ENCODE measurements at regions not wholly inside any gene's neighbourhood (a gene's known extent, or its start where the extent isn't known, plus 50 kb on each side); places are given as distances from the start of the nearest gene placed in this dataset.

DNA sequence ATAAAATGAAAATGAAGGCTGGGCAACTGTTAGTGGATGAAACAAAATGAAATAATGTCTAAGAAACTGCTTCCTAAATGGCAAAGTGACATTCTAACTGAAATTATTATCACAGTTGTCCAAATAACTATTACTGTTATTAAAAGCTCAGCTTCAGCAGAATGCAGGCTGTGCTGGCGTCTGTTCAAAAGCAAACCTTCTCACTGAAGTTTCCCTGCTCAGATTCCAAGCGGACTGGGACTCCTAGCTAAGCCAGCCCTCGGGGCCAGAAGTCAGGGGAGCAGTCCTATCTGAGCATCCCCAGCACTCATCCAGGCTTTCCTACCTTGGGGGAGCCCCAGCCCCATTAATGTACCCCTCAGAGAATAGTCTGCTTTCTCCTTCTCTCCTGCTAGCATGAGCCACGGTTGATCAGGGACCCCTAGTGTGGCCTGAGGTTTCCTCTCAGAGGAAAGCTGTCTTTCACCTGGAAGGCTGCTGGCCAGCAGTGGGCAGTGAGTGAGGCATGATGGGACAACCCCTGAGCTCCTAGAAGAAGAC, 1167.3 kb downstream of the TBC1D22A start:
- H3K27me3 ChIP-seq, result peaks cover 0 to 11% (median 0%) of the 10 kb centered on the region in 3 donors
- no peaks in the 10 kb centered on the region for H3K36me3 ChIP-seq
- TF ChIP-seq POLR2A (IDR thresholded peaks at IDR 0.05) (no peak), POLR2AphosphoS5 (IDR thresholded peaks at IDR 0.05) (no peak)
- peaks cover 0 to 25% (median 15%) of the 10 kb centered on the region in 4 donors for H3K9me3 ChIP-seq
- WGBS, 5 donors, result 49 to 69% (median 66%) methylated on average over 3 to 4 of the region's 4 CpGs
- DNase-seq, result no peak
- H3K27ac ChIP-seq, result no peak overlapping the region
- H3K4me1 ChIP-seq, result no peaks in the 10 kb centered on the region
- H3K4me3 ChIP-seq, result no peak overlapping the region
- intact Hi-C loops (cut with DNase I; ENCODE audit: low total_unique reads), result loop anchor here (5.0 kb wide), 1 partner anchor 47 kb away; no protein-coding TSS in a partner anchor

DNA sequence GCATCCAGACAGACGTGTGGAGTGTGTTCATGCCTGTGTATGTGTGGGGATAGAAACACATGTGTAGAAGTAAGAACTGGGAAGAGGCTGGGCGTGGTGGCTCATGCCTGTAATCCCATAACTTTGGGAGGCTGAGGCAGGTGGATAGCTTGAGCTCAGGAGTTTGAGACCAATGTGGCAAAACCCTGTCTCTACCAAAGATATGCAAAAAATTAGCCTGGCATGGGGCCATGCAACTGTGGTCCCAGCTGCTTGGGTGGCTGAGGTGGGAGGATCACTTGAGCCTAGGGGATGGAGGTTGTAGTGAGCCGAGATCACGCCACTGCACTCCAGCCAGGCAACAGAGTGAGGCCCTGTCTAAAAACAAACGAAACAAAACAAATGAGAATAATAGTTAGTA, 1166.6 kb downstream of the TBC1D22A start:
- H3K4me1 ChIP-seq, result no peaks in the 10 kb centered on the region
- H3K9me3 ChIP-seq, result peaks cover 0 to 25% (median 18%) of the 10 kb centered on the region in 4 donors
- no peak for DNase-seq
- no peak overlapping the region for H3K27ac ChIP-seq
- H3K4me3 ChIP-seq, result no peak overlapping the region
- intact Hi-C loops (cut with DNase I; ENCODE audit: low total_unique reads), result no loop called here
- H3K27me3 ChIP-seq, result peaks cover 0 to 11% (median 0%) of the 10 kb centered on the region in 3 donors
- WGBS, 5 donors, result 39 to 59% (median 48%) methylated on average over 5 of the region's 5 CpGs
- no peak for TF ChIP-seq POLR2A (IDR thresholded peaks at IDR 0.05)
- TF ChIP-seq, protein P1, sequence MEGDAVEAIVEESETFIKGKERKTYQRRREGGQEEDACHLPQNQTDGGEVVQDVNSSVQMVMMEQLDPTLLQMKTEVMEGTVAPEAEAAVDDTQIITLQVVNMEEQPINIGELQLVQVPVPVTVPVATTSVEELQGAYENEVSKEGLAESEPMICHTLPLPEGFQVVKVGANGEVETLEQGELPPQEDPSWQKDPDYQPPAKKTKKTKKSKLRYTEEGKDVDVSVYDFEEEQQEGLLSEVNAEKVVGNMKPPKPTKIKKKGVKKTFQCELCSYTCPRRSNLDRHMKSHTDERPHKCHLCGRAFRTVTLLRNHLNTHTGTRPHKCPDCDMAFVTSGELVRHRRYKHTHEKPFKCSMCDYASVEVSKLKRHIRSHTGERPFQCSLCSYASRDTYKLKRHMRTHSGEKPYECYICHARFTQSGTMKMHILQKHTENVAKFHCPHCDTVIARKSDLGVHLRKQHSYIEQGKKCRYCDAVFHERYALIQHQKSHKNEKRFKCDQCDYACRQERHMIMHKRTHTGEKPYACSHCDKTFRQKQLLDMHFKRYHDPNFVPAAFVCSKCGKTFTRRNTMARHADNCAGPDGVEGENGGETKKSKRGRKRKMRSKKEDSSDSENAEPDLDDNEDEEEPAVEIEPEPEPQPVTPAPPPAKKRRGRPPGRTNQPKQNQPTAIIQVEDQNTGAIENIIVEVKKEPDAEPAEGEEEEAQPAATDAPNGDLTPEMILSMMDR (IDR thresholded peaks at IDR 0.05), result no peak
- TF ChIP-seq EP300 (IDR thresholded peaks at IDR 0.05), result no peak
- no peak for TF ChIP-seq POLR2AphosphoS5 (IDR thresholded peaks at IDR 0.05)
- H3K36me3 ChIP-seq, result no peaks in the 10 kb centered on the region

DNA sequence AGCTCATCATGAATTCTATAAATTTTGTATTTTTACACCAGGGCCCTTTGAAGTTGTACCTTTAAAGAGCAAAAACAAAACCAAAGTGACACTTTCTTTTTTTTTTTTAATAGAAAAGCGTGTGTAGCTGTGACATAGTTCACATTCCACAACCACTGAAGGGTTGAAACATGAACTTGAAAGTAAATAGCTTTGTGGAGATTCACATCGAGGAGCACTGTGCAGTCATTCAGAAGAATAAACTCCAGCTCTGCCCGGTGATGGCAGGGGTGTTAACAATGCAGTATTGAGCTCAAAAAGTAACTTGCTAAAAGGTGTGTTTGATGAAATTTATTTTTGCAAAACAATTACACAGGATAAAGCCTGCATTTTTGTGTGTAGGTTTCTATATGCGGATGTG, 1166.2 kb downstream of the TBC1D22A start:
- Histone ChIP-seq H3K27me3 (peaks cover 0 to 11% (median 0%) of the 10 kb centered on the region in 3 donors), H3K36me3 (no peaks in the 10 kb centered on the region), H3K27ac (no peak overlapping the region), H3K4me3 (no peak overlapping the region), H3K4me1 (no peaks in the 10 kb centered on the region), H3K9me3 (peaks cover 0 to 25% (median 16%) of the 10 kb centered on the region in 4 donors)
- DNase-seq, result no peak
- no peak for TF ChIP-seq POLR2A (IDR thresholded peaks at IDR 0.05)
- TF ChIP-seq, protein P1 (IDR thresholded peaks at IDR 0.05), result no peak
- TF ChIP-seq EP300 (IDR thresholded peaks at IDR 0.05), result no peak
- TF ChIP-seq POLR2AphosphoS5 (IDR thresholded peaks at IDR 0.05), result no peak
- intact Hi-C loops (cut with DNase I; ENCODE audit: low total_unique reads), result no loop called here
- WGBS, 5 donors, result 34 to 47% (median 38%) methylated on average over 4 of the region's 4 CpGs

DNA sequence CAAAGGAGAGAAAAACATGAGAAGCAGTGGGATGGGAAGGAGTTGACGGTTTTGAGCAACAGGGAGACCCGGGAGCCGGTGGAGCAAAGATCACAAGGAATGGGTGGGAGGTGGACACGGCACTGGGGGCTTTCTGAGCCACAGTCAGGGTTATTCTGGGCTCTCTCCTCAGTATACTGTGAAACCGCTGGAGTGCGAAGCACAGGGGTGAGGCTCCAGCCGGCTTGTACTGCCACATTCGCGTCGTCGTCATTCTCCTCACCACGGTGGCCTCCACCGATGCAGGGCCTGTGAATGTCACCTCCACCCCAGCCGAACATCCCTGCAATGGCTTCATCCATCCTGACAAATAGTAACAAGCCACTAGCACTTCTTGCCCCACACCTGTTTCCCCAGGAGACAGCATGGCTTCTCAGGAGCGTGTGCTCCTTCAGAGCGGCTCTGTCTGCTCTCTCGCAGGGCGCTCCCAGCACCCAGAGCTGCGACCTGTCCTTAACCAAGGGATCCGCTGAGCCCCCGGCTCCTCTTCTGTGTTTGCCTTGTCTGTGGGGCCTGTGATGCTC, 1165.3 kb downstream of the TBC1D22A start:
- TF ChIP-seq POLR2AphosphoS5 (IDR thresholded peaks at IDR 0.05) (no peak), POLR2A (IDR thresholded peaks at IDR 0.05) (no peak), EP300 (IDR thresholded peaks at IDR 0.05) (no peak)
- TF ChIP-seq, protein P1 (IDR thresholded peaks at IDR 0.05), result no peak
- 87 to 93% (median 91%) methylated on average over 18 to 21 of the region's 21 CpGs for WGBS, 5 donors
- intact Hi-C loops (cut with DNase I; ENCODE audit: low total_unique reads), result no loop called here
- DNase-seq, result no peak
- Histone ChIP-seq H3K36me3 (no peaks in the 10 kb centered on the region), H3K4me1 (no peaks in the 10 kb centered on the region), H3K27ac (no peak overlapping the region), H3K4me3 (no peak overlapping the region), H3K9me3 (peaks cover 0 to 25% (median 16%) of the 10 kb centered on the region in 4 donors), H3K27me3 (peaks cover 0 to 11% (median 0%) of the 10 kb centered on the region in 3 donors)

DNA sequence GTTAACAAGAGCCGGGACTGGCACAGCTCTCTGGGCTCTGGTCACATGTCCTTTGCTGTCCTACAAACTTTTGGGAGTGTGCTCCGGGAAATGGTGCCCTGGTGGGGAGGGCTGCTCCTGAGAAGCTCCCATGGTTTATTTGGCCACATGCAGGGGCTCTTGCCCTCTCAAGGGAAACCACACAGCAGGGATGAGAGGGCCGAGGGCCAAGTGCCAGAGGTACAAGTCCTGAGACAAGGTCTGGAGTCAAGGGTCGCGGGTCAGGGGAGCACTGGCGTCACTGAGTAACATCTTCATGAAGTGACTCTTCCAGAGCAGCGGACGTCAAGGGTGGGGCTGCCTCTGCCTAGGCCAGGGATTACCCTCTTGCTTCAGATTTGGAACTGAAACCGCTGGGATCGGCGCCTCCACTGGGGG, 1160.6 kb downstream of the TBC1D22A start:
- peaks cover 0 to 19% (median 12%) of the 10 kb centered on the region in 4 donors for H3K9me3 ChIP-seq
- no peak for TF ChIP-seq POLR2A (IDR thresholded peaks at IDR 0.05)
- no peak for TF ChIP-seq POLR2AphosphoS5 (IDR thresholded peaks at IDR 0.05)
- TF ChIP-seq, protein P1 (IDR thresholded peaks at IDR 0.05), result no peak
- no peak for TF ChIP-seq EP300 (IDR thresholded peaks at IDR 0.05)
- no peak overlapping the region for H3K27ac ChIP-seq
- H3K4me1 ChIP-seq, result no peaks in the 10 kb centered on the region
- no peak overlapping the region for H3K4me3 ChIP-seq
- H3K36me3 ChIP-seq, result no peaks in the 10 kb centered on the region
- WGBS, 5 donors, result 79 to 89% (median 83%) methylated on average over 11 of the region's 11 CpGs
- DNase-seq, result no peak
- peaks cover 0 to 9% (median 0%) of the 10 kb centered on the region in 3 donors for H3K27me3 ChIP-seq
- intact Hi-C loops (cut with DNase I; ENCODE audit: low total_unique reads), result no loop called here
